ENCODE measurements at regions not wholly inside any gene's neighbourhood (a gene's known extent, or its start where the extent isn't known, plus 50 kb on each side); places are given as distances from the start of the nearest gene placed in this dataset.

- no peak for TF ChIP-seq CTCF (conservative IDR thresholded peaks at IDR 0.05; ENCODE audit: low read length)
- TF ChIP-seq EZH2phosphoT487 (IDR thresholded peaks at IDR 0.05; ENCODE audit: borderline replicate concordance, low read depth, low read length) = no peak
Measured at GRCh38 chr19:33905473-33905936, 108.8 kb downstream of the KCTD15 start.

Measured in OCI-LY7 (cell line).